ENCODE measurements at regions not wholly inside any gene's neighbourhood (a gene's known extent, or its start where the extent isn't known, plus 50 kb on each side); places are given as distances from the start of the nearest gene placed in this dataset.
A peak's percentile ranks its signal among the peaks of the same experiment; 100 is the strongest.
"Not testable (repeated sequence)": the region's sequence is repeated elsewhere in the genome, so short reads cannot be mapped to it uniquely, and the experiment has no call there.

DNA sequence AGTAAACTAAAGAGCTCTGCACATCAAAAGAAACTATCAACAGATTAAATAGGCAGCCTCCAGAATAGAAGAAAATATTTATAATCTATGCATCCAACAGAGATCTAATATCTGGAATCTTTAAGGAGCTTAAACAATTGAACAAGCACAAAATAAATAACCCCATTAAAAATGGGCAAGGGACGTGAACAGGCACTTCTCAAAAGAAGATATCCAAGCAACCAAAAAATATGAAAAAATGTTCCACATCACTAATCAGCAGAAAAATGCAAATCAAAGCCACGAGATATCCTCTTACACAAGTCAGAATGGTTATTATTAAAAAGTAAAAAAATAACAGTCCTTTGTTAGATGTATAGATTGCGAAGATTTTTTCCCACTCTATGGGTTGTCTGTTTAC lies 109.1 kb upstream of the TRPC7 start:
- DNase-seq (ENCODE audit: low spot score): no peak

DNA sequence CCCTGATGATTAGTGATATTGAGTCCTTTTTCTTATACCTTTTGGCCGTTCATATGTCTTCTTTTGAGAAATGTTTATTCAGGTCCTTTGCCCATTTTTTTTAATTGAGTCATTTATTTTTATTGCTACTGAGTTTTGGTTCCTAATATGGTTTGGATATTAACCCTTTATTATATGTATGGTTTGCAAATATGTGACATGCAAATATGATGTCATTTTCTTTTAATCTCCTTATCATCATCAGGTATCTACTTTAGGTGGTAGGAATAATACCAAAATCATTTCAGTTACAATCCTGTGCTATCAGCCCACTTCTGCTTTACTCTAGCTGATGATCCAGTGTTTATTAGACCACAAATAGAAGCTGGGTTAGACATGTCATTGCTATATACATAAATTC lies 102.3 kb upstream of the TRPC7 start:
- no peak for DNase-seq (ENCODE audit: low spot score)

DNA sequence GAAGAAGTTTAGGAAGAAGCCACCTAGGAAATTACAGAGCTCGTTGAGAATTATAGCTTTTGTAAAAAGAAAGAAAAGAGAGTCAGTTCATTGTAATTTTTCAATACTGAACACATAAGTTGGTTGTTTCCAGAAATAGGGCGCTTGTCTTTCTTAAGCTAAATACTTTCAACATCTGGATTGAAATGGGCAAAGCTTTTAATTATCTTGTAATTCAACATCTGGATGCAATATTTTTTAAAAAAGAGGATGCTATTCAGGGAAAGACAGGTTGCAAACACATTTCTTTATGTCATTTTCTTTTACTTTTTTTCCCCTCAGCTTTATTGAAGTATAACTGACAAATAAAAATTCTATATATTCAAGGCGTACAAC lies 100.7 kb upstream of the TRPC7 start:
- DNase-seq (ENCODE audit: low spot score): no peak

DNA sequence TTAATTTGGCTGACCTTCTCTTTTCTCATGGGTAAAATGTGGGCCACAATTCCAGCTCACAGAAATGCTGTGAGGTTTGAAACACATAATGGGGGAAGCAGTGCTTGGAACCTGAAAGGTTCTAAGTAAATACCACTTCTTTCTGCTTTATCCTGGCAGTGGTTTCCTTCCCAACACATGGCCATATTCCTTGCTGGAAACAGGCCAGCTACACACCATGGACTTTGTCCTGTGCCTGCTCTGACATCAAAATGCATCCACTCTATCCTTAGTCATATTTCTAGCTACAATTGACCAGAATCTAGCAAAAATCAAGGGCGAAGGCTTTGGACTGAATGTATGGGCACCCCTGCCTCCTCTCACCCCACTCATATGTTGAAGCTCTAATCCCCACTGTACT lies 93.1 kb upstream of the TRPC7 start:
- DNase-seq (ENCODE audit: low spot score): peak; percentile 19

DNA sequence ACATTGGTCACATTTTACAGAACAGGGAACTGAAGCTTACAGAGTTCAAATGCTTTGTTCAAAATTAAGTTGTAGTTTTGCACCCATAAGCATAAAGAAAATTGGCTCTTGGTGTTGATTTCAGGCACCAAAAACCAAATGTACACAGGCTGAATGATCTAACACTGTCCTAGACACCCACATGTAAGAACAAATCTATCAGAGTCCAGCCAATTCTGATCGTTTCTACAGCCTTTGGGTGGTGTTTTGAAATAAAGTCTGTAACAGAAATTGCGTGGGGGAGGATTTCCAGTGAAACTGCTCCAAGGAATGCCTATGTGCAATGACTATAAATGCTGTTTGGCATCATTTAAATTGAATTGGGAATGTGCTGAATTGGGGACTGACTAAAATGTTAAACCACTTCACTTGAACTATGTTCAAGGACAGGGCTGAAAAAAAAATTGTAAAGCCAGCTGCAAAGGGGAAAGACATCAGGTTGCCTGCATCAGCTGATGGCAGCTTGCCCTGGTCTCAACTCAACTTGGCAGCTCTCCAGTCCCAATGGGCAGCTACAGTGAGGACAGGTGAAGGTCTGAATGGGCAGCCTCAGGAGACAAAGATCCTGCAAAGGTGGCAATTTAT lies 92.2 kb upstream of the TRPC7 start:
- no peak for DNase-seq (ENCODE audit: low spot score)

DNA sequence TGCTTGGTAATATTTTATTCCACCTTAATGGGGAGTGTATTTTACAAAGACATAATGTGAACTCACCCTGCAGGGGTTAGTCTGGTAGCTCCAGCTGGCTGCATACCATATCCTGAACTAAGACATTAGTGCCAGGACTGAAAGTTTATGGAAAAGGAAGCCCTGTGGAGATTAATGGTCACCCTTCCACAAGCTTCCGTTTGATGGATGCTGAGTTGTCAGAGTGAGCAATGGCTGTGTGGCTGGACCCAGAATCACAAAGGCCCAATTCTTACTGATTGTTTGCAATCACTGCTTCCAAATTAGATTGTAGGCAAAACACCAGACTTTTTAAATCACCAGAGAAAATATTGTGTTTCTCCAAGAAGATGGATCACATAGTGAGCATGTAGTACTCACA lies 90.1 kb upstream of the TRPC7 start:
- no peak for DNase-seq (ENCODE audit: low spot score)

DNA sequence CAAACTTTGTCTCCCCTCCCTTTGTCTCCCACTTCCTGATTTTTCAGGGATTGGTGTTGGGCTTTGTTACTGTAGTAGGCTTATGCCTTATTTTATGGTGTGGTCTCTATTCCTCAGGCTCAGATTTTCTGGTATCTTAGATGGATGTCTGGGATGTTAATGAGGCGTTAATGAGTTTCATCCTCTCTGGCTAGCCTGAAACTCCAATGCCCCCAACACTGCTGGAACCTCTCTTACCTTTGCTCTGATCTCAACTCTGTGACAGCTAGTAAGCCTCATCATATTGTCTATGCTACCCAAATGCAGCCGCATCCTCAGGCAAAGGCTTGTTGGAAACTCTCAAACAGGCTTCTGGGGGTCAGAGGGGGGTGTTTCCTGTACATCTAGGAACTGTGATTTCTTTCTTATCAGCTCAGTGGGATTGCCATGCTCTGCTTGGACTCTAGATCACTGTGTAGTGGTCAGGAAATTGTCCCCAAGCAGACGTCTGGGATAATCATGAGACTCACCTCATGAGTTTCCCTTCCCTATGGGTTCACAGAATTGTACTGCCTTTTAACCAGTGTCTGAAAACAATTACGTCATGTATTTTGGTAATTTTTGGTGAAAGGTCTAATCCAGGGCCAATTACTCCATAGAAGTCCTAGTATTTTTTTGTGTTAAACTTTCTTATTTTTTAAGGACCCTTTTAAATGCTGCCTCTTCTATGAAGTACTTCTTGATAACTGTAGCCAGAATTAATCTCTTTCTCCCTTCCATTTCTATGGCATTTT lies 88.8 kb upstream of the TRPC7 start:
- no peak for DNase-seq (ENCODE audit: low spot score)

DNA sequence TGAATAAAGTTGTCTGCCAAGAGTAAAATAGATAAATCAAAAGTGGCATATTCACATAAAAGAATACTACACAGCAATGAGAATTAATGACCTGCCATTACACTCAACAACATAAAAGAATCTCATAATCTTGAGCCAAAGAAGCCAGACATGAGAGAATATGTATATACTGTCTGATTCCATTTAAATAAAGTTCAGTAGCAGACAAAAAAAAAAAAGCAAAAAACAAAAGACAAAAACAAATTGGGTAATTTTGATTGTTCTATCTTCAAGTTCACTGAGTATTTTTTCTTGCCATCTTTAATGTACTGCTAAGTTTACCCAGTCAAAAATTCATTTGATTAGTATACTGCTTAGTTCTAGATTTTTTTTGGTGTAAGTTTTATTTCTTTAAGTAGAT lies 87.9 kb upstream of the TRPC7 start:
- DNase-seq (ENCODE audit: low spot score): no peak

DNA sequence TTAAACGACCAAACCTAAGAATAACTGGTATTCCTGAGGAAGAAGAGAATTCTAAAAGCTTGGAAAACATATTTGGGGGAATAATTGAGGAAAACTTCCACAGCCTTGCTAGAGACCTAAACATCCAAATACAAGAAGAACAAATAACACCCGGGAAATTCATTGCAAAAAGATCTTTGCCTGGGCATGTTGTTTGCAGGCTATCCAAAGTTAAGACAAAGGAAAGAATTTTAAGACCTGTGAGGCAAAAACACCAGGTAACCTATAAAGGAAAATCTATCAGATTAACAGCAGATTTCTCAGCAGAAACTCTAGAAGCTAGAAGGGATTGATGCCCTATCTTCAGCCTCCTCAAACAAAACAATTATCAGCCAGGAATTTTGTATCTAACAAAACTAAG lies 82.2 kb upstream of the TRPC7 start:
- DNase-seq (ENCODE audit: low spot score): not testable (repeated sequence)

DNA sequence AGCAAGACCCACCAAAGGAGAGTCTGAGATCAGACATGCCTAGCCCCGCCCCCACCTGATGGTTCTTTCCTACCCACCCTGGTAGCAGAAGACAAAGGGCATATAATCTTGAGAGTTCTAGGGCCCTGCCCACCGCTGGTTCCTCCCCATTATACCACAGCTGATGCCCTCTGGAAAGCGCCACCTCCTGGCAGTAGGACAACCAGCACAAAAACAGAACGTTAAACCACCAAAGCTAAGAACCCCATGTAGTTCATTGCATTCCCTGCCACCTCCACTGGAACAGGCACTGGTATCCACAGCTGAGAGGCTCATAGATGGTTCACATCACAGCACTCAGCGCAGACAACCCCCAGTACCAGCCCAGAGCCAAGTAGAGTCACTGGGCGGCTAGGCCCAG lies 81.2 kb upstream of the TRPC7 start:
- no peak for DNase-seq (ENCODE audit: low spot score)

DNA sequence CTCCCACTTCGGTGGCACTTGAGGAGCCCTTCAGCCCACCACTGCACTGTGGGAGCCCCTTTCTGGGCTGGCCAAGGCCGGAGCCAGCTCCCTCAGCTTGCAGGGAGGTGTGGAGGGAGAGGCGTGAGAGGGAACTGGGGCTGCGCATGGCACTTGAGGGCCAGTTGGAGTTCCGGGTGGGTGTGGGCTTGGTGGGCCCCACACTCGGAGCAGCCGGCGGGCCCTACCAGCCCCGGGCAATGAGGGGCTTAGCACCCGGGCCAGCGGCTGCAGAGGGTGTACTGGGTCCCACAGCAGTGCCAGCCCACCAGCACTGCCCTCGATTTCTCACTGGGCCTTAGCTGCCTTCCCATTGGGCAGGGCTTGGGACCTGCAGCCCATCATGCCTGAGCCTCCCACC lies 78.8 kb upstream of the TRPC7 start:
- not testable (repeated sequence) for DNase-seq (ENCODE audit: low spot score)

DNA sequence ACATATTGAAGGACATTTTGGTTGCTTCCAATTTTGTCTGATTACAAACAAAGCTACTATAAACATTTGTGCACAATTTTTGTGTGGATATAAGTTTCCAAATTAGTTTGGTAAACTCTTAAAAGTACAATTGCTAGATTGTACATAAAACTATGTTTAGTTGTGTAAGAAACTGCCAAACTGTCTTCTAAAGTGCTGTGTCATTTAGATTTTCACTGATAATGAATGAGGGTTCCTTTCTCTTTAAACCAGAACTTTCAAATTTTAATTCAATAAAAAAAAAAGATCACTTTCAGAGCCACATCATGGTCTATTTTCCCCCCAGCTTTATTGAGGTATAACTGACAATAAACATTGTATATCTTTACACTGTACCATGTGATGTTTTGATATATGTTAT lies 74.0 kb upstream of the TRPC7 start:
- no peak for DNase-seq (ENCODE audit: low spot score)

DNA sequence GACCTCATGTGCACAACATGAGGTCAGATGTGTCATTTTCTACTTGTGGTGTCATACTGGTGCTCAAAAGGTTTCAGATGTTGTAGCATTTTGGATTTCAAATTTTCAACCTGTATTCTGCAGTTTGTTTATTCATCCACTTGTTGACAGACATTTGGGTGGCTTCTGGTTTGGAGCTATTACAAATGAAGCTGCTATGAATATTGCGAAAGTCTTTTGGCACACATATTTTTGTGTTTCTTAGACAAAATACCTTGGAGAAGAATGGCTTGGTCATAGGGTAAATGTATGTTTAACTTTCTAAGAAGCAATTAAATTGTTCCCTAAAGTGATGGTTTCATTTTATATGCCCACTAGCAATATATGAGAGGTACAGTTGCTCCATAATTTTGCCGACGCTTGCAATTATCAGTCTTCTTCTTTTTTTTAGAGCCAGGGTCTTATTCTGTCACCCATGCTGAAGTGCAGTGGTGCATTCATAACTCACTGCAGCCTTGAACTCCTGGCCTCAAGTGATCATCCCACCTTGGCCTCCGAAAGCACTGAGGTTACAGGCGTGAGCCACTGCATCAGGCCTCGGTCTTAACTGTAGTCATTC lies 70.7 kb upstream of the TRPC7 start:
- no peak for DNase-seq (ENCODE audit: low spot score)

DNA sequence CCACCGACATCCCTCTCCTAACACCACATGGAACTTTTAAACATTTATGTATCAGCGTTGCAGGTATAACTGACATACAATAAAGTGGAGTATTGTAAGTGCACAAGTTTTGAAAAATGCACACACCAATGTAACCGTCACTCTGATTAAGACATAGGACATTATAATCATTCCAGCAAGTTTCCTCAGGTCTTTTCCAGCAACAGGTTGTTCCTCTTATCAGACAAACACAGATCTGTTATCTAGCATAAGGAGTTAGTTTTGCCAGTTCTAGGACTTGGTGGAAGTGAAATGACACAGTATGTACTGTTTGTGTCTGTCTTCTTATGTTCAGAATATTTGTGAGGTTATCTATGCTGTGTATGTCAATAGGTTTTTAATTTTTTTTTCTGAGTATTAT lies 69.5 kb upstream of the TRPC7 start:
- no peak for DNase-seq (ENCODE audit: low spot score)

DNA sequence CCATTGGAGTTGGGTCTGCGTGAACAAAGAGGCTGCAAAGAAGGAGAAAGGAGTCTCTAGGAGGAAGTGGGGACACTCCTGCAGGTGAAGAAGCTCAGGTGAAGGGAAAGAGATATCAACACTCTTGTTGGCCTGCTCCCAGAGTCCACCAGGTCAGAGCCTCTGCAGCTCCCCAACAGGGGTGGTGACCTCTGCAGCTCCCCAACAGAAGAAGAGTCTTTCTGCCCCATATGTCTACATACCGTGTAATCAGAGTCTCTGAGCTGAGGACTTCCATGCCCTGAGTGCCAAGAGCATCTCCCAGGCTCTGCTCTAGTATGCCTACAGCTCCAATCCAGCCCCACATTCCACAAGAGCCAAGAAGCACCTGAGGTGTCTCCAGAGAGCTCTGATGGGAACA lies 67.4 kb upstream of the TRPC7 start:
- DNase-seq (ENCODE audit: low spot score): no peak

DNA sequence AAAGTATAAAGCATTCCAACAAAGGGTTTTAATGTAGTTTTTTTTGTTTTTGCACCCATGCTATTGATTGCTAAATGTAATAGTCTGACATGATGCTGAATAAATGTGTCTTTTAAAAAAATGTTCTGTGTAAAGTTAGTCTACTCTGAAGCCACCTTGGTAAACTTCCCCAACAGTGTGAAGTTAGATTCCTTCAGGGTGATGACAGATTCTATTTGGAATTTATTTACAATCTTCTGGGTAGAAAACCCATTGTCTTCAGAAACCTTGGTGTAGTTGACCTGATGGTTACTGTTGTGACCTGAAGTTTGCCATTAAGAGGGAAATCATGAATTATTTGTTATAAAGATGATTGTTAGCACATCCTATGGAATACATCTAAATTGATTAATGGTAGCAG lies 64.7 kb upstream of the TRPC7 start:
- no peak for DNase-seq (ENCODE audit: low spot score)

DNA sequence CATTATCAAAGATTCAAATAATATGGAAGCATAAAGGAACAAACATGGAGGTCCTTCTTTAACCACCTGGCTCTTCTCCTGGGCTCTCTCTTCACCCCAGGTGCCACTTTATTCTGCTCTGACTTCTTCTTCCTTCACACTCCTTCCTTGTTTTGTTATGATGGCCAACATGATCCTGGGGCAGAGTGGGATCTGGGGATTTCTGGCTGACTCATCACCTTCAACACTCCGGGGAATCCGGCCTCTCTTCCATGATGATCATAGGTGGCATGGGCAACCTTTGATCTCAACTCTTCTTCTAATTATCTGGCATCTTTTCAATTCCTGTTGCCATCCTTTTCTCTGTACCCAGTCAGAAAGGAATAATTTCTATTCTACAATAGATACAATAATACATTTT lies 62.1 kb upstream of the TRPC7 start:
- DNase-seq (ENCODE audit: low spot score): no peak

DNA sequence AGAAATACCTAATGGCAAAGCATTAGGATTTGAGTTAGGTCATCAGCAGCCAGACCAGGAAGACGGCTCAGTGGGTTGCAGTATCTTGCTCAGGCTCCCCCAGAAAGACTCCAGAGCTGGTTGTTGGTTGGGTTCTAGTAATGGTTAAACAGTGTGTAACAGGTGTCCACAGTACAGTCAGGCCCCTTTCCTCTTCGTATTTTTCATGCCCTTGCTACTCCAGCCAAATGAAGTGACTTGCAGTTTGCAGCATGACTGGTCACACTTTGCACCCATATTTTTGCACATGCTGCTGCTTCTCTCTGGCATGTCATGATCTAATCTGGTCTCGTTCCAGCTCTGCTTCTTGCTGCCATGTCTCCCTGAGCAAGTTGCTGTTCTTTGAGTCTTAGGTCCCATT lies 60.6 kb upstream of the TRPC7 start:
- DNase-seq (ENCODE audit: low spot score): no peak

DNA sequence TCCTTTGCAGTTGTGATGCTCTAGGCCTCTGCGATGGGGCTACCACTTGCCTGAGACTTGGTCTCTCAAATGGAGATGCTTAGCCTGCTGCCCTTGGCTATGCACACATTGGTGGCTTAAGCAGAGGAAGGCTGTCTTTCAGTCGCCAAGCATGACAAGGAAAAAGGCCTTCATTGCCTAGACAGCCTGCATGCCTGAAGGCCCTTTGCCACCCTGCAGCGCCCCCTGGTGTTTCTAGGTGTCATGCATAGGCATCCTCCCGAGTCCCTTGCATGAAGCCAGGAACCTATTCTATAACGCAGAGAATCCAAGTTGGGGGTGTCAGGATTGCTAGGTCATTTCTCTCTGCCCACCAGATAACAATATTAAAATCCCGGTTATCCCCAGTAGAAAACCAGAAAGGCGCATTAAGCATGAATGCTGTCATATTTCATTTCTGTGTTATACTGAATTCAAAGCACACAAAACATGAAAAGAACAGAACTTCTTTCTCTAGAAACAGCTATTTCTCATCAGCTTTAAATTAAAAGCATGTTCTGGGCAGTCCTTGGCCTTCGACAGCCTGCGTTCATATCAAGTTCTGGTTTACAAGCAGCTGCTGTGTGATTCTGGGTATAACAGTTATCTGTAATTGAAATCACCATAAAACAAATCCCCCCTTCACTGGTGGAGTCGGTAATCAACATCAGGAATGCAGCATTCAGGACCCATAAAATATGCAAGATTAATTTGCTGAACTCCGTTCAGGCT lies 59.7 kb upstream of the TRPC7 start:
- DNase-seq (ENCODE audit: low spot score): peak; percentile 86

DNA sequence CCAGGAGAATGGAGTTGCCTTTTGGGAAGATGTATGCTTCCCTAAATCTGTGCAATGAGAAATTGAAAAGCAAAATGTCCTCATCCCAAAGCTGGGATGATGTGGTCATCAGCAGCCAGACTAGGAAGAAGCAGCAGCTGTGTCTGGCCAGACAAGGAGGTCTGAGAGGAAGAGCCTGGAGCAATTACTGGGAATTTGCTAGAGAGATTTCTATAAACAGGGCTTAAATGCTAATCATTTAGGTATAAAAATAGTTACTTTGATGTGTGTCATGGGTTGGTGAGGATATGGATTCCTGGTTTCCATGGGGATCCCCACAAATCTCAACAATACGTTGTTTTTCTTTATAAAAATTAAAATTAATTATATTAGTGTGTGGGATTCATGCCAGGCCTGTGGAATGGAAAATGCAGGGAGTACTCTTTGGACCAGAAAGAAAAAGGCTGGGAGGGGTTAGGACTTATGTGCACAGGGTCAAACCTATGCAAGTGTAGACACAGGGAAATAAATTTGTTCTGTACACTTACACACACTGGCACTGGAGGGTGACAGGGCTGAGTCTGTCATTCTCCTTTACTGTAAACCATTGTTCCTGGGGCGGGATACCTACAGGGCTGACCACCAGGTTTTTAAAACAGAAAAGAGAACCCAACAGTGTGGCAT lies 58.7 kb upstream of the TRPC7 start:
- DNase-seq (ENCODE audit: low spot score): no peak

DNA sequence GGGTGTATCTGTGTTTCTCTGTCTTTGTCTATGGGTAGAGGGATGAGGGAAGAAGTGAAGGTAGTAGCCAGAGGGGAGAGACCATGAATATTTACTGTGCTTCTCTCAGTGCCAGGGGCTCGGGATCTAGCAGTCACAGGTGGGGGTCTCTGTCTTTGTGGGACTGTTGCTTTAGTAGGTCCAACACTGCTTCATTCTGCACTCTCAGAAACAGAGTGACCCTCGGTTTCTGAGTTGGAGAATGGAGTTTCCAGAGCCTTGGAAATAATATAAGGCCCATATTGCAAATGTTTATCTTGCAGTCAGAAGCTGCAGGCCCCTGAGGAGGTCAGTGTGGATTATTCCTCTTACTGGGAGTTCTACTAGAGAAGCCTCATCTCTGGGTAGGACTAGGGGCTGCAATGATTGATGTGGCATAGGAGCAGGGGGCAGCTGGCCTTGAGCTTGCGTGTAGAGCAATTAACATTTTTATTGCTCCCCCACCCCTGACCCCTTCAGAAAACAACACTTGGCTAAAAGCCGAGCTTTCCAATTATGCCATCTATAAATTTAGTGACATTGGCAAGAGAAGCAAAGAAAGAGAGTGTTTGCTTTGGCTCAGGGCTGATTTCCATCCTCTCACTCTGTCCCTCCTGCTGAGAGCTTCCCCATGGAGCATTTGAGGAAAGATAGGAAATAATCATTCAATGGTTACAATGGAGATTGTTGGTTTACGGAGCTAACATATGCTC lies 55.0 kb upstream of the TRPC7 start:
- DNase-seq (ENCODE audit: low spot score): no peak

All from HT-29 (cell line).